Osteoblast (primary cell): ENCODE measurements at regions not wholly inside any gene's neighbourhood (a gene's known extent, or its start where the extent isn't known, plus 50 kb on each side); places are given as distances from the start of the nearest gene placed in this dataset.

Experiments used
- DNase-seq: peaks from one replicate; pipeline ENCODE4 v3.0.0; 2011; ENCODE audit warnings: low spot score, mixed read lengths; ENCODE audit not compliant: insufficient read length; ENCODE audit errors: missing footprints
- H2AFZ ChIP-seq: 2 replicates; pipeline ENCODE4 v1.6.0; 2011; ENCODE audit warnings: mild to moderate bottlenecking, low read length
- H3K27ac ChIP-seq: 2 replicates; pipeline ENCODE4 v1.5.1; 2011; ENCODE audit warnings: mild to moderate bottlenecking, low read depth, low read length, moderate library complexity
- H3K27me3 ChIP-seq: 2 replicates; pipeline ENCODE4 v1.6.0; 2012; ENCODE audit warnings: mild to moderate bottlenecking, control low read depth, inconsistent platforms, low read length, moderate library complexity; ENCODE audit not compliant: insufficient read depth
- H3K36me3 ChIP-seq: 2 replicates; pipeline ENCODE4 v1.5.1; 2011; ENCODE audit warnings: mild to moderate bottlenecking, low read length, control low read depth, moderate library complexity; ENCODE audit not compliant: insufficient read depth
- H3K4me1 ChIP-seq: 2 replicates; pipeline ENCODE4 v1.5.1; 2011; ENCODE audit warnings: mild to moderate bottlenecking, low read length, control low read depth, moderate library complexity; ENCODE audit not compliant: insufficient read depth
- H3K4me2 ChIP-seq: 2 replicates; pipeline ENCODE4 v1.6.0; 2011; ENCODE audit warnings: mild to moderate bottlenecking, low read length; ENCODE audit not compliant: insufficient read depth
- H3K4me3 ChIP-seq: fragments of 200-600 bp; sonication (generic); 3 replicates; pipeline ENCODE4 v1.5.1; 2012; ENCODE audit warnings: mild to moderate bottlenecking, low read length, inconsistent platforms; ENCODE audit not compliant: insufficient read depth
- H3K79me2 ChIP-seq: 2 replicates; pipeline ENCODE4 v1.6.0; 2012; ENCODE audit warnings: mild to moderate bottlenecking, low read length, control low read depth, inconsistent platforms; ENCODE audit not compliant: insufficient read depth
- H3K9me3 ChIP-seq: 2 replicates; pipeline ENCODE4 v1.5.1; 2011; ENCODE audit warnings: low read depth, low read length, control low read depth
- H4K20me1 ChIP-seq: 2 replicates; pipeline ENCODE4 v1.6.0; 2012; ENCODE audit warnings: mild to moderate bottlenecking, low read length, control low read depth; ENCODE audit not compliant: insufficient read depth
- TF ChIP-seq, protein P1 (sequence below): IDR thresholded peaks from 2 replicates; pipeline ENCODE4 v1.5.1; 2011; ENCODE audit warnings: mild to moderate bottlenecking, low read depth, low read length, moderate library complexity; ENCODE audit errors: extremely low read depth

DNA sequence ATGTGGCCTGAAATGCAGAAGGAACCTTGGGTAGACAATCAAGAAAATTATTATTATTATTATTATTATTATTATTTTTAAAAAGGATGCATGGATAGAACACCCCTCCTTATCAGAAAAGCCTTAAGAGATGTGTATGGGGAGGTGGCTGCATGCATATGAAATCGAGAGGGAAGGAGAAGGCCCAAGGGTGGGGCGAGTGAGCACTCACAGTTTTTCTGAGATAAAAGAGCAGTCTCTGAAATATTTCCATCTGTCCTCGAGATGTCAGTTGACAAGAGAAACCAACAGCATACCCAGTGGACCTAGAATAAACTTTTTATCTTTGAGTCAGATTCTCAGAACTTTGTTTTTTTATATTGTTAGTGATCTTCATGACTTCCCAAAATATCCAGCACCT is 282.9 kb downstream of the GPD2 start:
- Histone ChIP-seq H3K27ac (no peak overlapping the region), H3K4me2 (no peak overlapping the region), H4K20me1 (no peaks in the 10 kb centered on the region), H3K36me3 (no peaks in the 10 kb centered on the region), H3K4me3 (no peak overlapping the region), H2AFZ (no peak overlapping the region), H3K9me3 (no peaks in the 10 kb centered on the region), H3K4me1 (no peaks in the 10 kb centered on the region), H3K27me3 (no peaks in the 10 kb centered on the region), H3K79me2 (no peaks in the 10 kb centered on the region)
- TF ChIP-seq, protein P1, sequence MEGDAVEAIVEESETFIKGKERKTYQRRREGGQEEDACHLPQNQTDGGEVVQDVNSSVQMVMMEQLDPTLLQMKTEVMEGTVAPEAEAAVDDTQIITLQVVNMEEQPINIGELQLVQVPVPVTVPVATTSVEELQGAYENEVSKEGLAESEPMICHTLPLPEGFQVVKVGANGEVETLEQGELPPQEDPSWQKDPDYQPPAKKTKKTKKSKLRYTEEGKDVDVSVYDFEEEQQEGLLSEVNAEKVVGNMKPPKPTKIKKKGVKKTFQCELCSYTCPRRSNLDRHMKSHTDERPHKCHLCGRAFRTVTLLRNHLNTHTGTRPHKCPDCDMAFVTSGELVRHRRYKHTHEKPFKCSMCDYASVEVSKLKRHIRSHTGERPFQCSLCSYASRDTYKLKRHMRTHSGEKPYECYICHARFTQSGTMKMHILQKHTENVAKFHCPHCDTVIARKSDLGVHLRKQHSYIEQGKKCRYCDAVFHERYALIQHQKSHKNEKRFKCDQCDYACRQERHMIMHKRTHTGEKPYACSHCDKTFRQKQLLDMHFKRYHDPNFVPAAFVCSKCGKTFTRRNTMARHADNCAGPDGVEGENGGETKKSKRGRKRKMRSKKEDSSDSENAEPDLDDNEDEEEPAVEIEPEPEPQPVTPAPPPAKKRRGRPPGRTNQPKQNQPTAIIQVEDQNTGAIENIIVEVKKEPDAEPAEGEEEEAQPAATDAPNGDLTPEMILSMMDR = no peak
- DNase-seq = no peak

DNA sequence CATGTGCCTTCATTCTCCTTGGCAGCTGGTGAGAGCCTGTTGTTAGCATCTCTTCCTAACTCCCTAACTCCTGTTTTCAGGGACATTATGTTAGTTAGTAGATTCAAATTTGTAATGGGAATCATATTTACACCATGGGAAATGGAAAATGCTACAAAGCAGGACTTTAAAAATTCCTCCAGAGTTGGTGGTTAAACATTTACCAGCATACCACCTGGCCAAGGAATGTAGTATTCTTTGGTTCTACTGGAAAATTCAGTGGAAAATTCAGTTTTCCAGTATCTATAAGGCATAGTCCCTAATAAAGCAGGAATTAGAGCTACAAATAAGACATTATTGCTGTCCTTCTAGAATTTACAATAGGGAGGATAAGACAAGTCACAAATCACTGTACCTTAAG is 291.7 kb downstream of the GPD2 start:
- Histone ChIP-seq H3K4me1 (no peaks in the 10 kb centered on the region), H3K27ac (no peak overlapping the region), H4K20me1 (no peaks in the 10 kb centered on the region), H3K9me3 (no peaks in the 10 kb centered on the region), H3K27me3 (no peaks in the 10 kb centered on the region), H3K79me2 (no peaks in the 10 kb centered on the region), H3K4me2 (no peak overlapping the region), H2AFZ (no peak overlapping the region), H3K4me3 (no peak overlapping the region), H3K36me3 (no peaks in the 10 kb centered on the region)
- DNase-seq = no peak
- TF ChIP-seq, protein P1 = no peak

DNA sequence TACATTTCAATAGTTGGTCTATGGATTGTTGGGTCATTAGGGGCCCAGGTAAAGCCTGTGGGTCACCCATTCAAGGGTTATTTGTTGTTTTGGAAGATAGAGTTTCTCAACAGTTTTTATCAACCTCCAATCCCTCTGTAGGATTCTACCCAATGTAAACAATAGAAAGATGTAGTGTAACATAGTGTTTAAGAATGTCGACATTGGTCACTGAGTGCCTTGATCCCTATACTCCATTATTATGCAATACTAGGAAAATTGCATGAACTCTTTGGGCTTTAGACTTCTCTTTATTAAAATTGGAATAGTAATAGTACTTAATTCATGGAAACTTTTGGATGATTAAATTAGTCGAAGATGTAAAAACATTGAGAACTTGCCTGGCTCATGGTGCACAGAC is 292.1 kb downstream of the GPD2 start:
- no peak overlapping the region for H3K4me3 ChIP-seq
- DNase-seq = no peak
- H3K27ac ChIP-seq = no peak overlapping the region
- no peaks in the 10 kb centered on the region for H3K4me1 ChIP-seq
- TF ChIP-seq, protein P1 = no peak
- no peaks in the 10 kb centered on the region for H3K9me3 ChIP-seq
- H3K27me3 ChIP-seq = no peaks in the 10 kb centered on the region
- no peak overlapping the region for H2AFZ ChIP-seq
- H3K36me3 ChIP-seq = no peaks in the 10 kb centered on the region
- H3K4me2 ChIP-seq = no peak overlapping the region
- no peaks in the 10 kb centered on the region for H3K79me2 ChIP-seq
- no peaks in the 10 kb centered on the region for H4K20me1 ChIP-seq

DNA sequence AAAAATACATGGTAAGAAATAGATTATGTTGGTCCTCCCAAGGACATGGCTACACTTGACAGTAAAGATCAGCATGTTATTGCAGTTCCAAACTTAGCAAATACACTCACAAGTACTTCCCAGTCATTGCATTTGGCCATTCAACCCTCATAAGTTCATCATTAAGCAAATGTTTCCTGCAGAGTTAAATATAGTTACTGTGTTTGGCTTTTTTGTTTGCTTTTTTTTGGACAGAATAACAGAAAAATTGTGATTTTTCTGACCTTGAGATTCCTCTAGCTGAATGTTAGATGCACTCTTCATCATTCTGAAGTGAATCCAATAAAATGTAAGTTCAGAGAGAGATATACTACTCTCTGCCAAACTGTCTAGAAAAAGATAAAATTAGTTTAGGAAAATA is 295.3 kb downstream of the GPD2 start:
- TF ChIP-seq, protein P1 = no peak
- Histone ChIP-seq H3K4me2 (no peak overlapping the region), H4K20me1 (no peaks in the 10 kb centered on the region), H3K27me3 (no peaks in the 10 kb centered on the region), H3K79me2 (no peaks in the 10 kb centered on the region), H3K9me3 (no peaks in the 10 kb centered on the region), H3K4me3 (no peak overlapping the region), H3K27ac (no peak overlapping the region), H3K36me3 (no peaks in the 10 kb centered on the region), H2AFZ (no peak overlapping the region), H3K4me1 (no peaks in the 10 kb centered on the region)
- no peak for DNase-seq
